Right kidney (tissue), 1 donor: ENCODE measurements at regions not wholly inside any gene's neighbourhood (a gene's known extent, or its start where the extent isn't known, plus 50 kb on each side); places are given as distances from the start of the nearest gene placed in this dataset.

Experiments used
- DNase-seq: peaks from one replicate; pipeline ENCODE4 v3.0.0-alpha.2; 2016

DNA sequence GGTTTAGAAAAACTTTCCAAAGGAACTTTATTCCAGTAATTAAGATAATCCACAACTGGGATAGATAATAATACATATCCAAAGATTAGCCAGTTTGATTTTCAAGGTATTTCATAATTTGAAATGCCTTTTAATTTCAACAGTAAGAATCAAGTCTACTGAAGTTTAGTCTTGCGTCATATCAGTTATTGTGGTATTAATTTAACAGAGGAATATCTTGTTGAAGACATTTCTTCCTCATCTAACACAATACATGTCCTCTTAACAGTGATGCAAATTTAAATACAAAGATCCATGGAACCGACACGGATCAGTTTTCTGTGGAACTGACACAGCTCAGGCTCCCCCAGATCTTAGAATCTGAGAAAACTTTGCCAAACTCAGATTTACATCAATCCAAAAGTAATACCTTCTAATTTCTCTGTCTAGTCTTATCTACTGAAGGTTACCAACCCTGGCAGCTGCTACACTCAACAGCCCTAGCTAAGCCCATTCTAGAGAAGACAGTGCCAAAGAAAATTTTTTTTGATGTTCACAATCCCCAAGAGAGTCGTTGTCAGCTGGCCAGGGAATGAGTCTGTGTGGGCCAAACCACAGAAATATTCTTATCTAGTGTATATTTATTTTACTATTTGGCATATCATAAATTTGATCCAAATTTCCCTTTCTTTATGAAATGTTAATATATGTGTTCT, 365.2 kb upstream of the MEOX2 start:
- DNase-seq: no peak

DNA sequence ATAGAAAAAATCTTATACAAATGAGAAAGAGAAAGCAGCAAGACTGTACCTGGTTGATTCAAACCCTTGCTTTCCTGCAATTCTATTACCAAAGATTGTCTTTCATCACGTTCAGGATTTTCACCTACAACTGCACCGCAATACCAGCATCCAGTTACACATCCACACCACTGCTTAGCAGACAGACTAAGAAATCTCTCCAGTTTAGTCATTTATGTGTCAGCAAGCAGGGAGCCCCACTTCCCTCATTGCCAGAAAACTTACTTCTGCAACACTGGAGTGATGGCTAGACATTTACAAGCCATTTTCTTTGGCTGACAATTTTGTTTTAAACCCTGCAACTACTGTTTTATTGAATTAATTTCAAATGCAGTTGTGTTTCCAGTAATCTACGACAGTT, 359.6 kb upstream of the MEOX2 start:
- DNase-seq: no peak

DNA sequence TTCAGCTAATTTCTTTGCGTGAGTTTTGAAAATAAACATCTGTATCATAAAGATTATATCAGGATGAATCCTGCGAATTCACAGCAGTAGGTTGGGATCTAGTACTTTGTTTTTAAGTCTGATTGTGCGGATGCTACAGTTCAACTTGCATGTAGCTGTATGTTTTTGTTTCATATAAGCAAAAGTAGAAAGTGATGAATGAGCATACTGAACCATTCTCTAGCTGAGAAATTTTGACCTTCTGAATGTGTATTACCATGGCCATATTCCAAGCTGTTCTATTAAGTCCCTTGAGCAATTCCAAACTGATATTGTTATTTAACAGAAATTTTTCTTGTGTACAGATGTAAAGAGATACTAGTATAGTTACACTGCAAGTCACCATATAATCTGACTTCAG, 358.8 kb upstream of the MEOX2 start:
- no peak for DNase-seq

DNA sequence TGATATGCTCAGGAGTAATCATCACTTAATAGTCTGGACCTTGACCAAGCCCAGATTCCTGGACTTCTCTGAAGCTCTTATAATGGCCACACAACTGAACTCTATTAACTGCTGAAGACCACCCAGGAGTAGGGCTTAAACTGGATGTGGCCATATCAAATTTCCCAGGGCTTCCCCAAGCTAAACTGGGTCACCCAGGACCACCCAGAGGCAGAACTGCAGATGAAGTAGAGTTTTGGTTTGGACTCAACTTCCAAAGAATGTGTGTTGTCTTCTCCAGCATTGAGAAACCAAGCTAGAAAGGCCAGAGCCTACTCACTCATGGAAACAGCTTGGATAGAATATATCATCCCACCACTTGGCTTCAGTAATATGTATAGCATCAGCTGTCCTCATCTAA, 358.2 kb upstream of the MEOX2 start:
- no peak for DNase-seq

DNA sequence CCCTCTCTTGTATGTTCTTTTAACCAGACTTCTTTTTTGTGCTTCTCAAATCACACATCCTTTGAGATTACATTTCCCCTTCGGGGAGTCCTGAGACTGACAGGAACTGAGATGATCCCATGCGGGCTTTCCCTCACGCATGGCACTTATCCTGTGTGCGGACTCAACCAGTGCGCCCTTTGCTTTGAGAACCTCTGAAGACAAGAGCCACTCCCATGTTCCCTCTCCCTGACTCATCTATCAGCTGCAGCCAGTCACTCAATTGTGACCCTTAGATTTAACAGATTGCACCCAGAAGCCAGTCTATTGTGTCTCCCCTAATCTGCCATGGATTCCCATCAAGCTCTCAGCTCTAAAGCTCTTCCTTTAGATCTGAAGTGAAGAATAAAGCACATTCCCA, 353.9 kb upstream of the MEOX2 start:
- DNase-seq: no peak

DNA sequence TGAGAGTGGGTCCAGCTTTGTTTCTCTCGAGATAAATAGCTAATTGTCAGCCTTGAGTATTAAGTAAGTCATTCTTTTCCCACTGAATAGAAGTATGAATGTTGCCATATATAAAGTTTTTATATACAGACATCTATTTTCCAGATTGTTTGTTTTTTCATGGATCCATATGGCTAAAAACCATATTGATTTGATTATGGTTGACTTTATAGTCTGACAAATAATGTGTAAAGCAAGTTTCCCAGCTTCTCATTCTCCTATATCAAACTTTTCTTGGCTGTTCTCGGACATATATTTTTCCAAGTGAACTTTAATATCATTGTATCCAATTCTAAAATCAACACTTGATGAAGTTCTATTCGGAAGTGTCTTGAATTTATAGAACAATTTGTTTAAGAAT, 352.4 kb upstream of the MEOX2 start:
- no peak for DNase-seq

DNA sequence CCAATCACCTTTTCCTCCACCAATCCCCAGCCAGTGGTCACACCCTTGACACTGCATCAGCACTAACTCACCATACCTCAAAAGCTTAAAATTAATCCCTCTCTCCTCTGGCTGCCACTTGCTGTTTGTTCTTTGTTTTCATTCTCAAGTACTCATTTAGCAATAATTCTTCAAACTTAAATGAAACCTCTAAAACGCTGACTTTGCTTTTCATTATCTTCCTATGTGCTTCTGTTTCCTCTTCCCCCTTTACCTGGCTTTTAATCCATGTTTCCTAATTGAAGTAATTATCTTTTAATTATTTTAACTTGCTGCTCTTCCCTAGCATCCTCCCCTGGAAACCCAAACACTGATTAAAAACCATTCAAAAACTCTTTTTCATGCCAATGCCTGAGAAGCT, 348.9 kb upstream of the MEOX2 start:
- DNase-seq: no peak

DNA sequence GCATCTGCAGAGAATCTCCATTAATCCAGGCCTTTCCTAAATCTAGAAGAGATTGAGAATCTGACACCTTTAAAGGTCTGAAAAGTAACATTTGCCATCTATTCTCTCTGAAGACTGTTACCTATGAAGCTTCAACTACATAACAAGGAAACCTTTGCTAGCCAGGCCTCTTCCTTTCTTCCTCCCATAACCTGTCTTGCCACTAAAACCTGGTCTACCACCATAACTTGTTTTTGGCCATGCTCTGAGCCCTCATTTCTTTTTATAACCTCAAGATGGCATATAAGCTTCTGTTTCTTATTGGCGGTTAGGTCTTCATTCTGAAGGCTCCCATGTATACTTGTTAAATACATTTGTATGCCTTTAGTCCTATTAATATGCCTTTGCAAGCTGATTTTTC, 348.4 kb upstream of the MEOX2 start:
- no peak for DNase-seq

DNA sequence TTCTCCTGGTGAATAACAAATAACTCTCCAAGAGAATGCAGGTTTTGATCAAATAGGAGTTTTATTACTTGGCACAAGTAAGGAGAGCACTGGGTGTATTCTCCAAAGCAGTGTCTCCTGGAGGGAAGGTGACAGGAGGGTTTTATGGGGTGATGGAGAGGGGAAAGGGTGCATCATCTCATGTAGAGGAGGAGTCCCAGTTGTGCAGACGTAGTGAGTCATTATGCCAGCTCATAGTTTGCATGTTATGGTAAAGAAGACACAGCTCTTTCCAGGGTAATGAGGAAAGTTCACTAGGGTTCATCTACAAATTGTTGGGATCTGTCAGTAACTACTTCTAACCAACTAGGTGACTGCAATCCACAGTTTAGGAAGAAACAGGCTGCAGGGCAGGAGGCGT, 347.9 kb upstream of the MEOX2 start:
- DNase-seq: no peak

DNA sequence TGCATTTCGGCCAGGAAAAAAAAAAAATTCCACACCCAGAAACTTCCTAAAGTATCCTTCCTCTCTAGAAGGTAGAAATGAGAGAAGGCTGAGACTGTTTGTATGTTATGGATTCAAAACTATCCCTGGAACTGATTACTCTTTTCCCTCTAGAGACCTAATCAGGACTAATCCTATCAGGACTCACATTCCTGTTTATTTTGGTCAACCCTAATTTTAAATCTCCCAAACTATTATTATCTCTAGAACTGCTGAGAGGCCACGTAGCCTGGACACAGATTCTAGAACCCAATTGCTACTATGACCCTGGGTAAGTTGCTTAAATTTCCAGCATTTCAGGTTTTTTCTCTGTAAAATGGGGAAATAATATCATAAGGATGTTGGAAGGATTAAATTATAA, 346.8 kb upstream of the MEOX2 start:
- no peak for DNase-seq

DNA sequence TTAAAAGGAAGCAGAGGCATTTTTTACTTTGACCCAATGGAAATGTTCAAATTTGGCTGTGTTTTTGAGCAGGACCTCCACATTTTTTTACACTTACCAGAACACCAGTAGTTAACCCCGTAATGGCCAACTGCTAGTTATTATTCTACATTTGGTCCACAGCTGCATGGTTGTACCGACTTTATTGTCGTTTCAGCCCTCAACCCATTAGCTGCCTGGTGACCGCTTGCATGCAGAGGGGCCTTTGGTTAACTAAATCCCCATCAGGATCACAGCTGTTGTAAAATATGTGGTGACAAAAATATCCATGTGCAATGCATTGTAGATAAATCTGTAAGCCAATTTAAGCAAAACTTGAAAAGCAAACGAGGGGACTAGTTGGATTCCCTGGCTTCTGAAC, 342.2 kb upstream of the MEOX2 start:
- no peak for DNase-seq

DNA sequence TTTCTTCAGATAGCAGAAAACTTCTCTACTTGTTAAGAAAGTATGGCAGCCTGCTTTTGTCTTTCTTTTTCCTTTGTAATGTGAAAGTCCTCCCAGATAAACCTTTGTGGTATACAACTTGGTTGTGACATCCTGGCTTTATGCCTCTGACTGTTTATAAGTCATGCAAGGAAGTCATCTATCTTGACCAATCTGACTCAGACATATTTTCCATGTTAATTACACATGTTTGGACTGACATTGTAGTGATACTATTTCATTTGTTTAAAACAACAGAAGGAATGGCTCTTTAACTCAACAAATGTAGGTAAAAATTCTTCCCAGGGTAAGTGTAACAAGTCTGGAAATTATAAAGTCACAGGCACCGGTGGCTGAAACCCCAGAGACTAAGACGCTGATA, 341.6 kb upstream of the MEOX2 start:
- no peak for DNase-seq

DNA sequence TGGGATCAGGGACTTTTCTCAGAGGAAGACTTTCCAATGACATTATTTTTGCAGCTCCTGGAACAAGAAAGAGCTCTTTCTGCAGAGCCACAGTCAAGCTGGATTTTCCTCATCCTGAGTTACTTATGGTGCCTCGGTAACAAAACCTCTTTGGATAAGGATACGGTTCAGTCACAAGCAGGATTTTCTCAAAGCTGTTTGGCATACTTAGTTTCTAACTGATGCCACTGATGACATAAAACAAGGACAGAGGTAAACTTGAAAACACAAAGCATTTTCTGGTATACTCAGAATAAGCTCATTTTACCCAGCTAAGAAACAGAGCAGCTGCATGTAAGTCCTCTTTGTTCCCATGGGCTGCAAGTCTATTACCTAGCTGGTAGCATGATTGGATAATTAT, 340.9 kb upstream of the MEOX2 start:
- no peak for DNase-seq

DNA sequence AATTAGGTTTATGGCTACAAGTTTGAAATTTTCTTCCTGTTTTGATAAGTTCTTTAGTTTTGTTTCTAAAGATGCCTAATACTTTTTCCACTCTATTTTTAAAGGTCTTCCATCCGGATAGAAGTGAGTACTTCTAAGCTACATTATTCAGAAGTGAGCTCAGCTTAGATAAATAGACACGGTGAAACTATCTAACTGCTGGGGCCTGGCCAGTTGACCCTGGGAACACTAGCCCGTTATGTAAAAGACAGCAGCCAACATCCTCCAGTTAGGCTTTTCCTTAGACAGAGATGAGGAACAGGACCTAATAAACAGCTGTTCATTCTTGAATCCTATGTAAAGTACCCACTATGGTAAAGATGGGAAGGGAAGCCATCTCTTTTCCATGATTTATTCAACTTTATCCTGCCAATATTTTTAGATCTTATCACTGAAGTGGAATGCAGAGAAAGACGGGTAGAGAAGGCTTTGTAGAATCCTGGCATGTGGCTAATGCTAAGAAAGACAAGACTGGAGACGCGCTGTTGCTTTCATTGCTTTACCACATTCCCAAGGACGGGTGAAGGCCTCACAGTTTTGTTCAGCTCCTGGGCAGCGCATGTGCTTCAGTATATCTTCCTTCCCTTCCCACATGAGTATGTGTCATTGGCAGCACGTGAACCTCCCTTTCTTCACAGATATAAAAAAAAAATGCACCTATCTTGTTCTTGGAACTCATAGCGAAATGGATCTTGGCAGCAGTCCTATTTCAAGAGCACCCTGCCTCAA, 340.0 kb upstream of the MEOX2 start:
- no peak for DNase-seq

DNA sequence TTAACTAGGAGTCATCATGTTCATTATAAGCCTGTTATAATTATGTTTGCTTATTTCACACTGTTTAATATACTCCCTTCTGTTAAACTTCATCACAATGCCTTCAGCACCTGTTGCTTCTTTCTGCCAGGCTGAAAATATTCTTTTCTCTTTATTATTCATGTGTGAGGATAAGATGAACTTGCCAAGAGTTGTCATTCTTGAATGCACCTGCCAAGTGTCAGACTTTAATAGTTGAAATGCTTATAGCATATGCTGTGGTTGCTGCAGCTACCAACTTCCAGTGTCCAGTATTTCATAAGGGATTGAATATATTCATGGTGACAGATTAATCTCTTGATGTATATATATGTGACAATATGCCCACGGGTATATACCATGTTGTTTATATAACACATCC, 339.2 kb upstream of the MEOX2 start:
- DNase-seq: no peak

DNA sequence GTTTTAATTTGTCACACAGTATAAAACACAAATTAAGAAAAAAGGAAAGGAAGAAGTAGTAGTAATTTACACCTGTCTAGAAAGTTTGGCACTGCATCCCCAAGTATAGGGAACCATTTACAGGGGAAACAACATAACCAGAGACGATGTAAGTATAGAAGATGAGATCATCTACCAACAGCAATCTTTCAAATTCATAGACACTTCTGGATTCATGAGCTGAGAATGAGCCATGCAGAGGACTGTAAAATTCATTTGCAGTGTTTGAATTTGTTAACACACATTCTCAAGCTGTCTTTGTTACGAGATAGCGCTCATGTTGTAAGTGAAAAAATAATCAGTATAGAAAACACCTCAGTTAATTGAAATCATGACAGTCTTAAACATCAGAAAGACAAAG, 337.0 kb upstream of the MEOX2 start:
- no peak for DNase-seq

DNA sequence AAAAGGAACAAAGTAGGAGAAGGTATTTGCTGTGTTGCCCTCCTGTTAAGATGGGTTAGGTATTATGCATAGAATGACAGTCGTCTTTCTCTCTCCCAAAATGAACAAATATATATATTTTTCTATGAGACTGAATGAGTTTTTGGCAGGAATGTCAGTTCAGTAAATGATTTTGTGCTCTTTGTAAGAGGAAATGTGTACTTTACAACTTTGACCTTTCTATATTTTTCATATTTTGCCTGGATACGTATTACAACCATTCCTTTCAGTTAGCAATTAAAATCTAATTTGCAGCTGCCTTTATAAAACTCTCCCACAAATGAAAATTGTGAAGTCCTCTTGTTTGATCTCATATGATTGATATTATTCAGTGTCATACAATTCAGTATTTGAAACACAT, 336.6 kb upstream of the MEOX2 start:
- DNase-seq: no peak

DNA sequence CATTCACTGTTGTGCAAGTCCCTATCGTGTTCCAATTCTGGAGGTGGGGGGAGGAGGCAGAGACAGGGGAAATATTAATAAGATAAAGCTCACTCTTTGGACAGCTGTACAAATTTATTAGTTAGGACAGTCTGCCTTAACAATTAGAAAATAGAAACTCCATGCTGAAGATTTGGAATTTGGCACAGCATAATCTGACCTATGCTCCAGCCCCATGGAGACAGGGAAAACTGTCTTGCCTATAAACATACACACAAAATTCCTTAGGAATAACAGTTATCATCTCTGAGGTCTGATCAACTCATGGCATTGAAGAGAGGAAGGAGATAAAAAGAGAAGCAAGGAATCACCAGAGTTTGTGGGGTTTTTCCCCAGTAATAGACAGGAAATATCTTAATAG, 335.4 kb upstream of the MEOX2 start:
- DNase-seq: no peak

DNA sequence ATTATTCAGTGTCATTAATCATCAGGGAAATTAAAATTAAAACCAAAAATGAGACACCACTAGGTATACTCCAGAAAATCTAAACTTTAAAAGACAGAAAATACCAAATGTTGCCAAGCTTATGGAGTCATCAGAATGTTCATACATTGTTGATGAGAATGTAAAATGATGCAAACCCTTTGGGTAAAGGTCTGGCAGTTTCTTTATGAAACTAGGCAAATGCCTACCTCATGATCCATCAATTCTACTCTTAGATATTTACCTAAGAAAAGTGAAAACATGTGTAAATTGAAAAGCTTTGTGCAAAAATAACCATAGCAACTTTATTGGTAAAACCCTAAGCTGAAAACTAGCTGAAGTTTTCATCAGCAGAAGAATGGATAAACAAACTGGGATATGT, 329.5 kb upstream of the MEOX2 start:
- no peak for DNase-seq

DNA sequence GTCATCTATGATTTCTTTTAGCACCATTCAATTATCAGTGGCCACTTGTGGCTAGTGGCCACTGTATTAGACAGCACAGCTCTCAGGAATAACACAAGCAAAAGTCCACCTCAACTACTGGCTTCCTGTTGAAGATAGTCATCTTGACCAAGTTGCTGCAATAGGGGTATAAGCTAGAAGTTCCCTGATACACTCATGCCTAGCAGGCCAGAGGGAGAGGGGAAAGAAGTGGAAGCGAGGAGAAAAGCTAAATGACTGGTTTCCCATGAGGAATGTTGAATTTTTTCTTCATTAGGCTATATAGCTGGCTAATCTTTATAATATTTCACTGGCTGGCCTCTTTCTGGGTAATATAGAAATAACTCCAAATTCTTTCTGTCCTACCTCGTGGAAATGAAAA, 327.5 kb upstream of the MEOX2 start:
- no peak for DNase-seq

DNA sequence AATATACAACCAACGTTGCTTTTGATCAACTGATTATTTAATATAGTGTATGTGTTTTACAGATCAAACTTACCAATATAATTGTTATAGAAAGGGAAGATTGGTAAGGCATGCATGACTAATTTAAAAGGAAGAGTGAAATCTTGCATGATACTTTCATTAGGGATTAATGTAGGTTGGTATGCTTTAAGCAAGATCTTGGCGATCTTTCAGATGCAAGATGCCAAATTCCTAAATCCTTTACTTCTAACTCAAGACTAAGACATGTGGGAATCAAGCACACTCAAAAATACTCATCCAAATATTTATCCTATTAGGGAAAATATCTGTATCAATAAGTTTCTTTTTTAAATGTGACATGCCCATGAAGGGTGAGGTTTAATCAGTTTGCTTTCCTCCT, 321.4 kb upstream of the MEOX2 start:
- no peak for DNase-seq

DNA sequence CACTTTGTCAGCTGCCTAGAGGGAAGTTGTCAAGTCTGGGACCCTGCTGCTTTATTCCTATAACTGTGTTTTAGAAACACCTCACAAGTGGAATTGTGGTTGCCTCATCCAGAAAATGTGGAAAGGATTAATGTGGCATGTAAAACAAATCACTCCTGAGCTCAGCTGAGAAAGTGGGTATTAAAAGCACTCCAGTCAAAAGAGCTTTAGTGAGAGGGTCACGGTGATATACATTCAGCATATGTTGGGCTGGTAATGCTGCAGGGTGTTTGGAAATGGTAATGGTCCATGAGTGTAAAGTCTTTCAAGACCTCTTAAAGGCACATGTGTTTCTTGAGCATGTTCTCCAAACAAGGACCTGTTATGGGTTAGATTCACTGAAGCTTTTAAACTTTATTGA, 318.2 kb upstream of the MEOX2 start:
- no peak for DNase-seq

DNA sequence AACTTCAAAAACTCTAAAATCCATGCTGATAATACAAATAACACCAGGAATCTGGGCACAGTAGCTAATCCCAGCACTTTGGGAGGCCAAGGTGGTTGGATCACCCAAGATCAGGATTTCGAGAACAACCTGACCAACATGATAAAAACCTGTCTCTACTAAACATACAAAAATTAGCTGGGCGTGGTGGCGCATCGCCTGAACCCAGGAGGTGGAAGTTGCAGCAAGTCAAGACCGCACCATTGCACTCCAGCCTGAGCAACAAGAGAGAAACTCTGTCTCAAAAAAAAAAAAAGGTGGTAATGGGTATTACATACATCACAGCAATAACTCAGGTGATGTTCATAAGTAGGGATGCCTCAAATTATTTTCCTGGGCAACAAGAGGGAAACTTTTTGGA, 315.0 kb upstream of the MEOX2 start:
- DNase-seq: no peak

DNA sequence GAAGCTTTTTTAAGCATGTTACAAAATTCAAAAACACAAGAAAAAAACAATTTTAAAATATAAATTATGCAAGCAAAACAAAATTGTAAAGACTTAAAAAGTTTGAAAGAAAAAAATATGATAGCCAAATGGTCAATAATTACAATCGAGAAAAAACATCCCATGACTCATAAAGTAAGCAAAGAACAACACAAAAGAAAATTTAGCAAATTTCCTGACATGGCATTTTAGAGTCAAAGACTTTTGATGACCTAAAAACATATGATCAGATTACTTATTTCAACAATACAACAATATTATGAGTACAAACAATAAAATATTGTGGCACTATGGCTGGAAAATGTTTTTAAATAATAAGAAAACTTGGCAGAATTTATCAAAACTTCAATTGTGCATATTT, 312.1 kb upstream of the MEOX2 start:
- no peak for DNase-seq

DNA sequence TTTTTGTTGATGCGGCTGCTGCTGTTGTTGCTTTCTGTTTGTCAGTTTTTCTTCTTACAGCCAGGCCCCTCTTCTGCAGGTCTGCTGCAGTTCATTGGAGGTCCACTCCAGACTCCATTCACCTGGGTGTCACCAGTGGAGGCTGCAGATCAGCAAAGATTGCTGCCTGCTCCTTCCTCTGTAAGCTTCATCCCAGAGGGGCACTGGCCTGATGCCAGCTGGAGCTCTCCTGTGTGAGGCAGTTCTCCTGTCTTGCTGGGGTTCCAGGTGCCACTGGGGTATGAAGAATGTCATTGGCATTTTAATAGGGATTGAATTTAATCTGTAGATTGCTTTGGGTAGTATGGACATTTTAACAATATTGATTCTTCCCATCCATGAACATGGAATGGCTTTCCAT, 308.5 kb upstream of the MEOX2 start:
- DNase-seq: no peak
